H1 (cell line): ENCODE measurements at regions not wholly inside any gene's neighbourhood (a gene's known extent, or its start where the extent isn't known, plus 50 kb on each side); places are given as distances from the start of the nearest gene placed in this dataset.

ENCODE experiments used
- CTCF ChIA-PET: fragments of 300-600 bp; sonication (Branson Sonifier 250); formaldehyde crosslinking; loops from one replicate; lab custom pipeline; 2021; ENCODE audit not compliant: partially characterized antibody; lab: Charles Lee
- POLR2A ChIA-PET: fragments of 300-600 bp; sonication (Branson Sonifier 250); formaldehyde crosslinking; loops from one replicate; lab custom pipeline; 2021; ENCODE audit warnings: inconsistent platforms; ENCODE audit not compliant: partially characterized antibody; lab: Charles Lee
- DNase-seq, 2 experiments: peaks; one replicate each; pipeline versions ENCODE4 v3.0.0 to v3.0.0-alpha.2; 2010 to 2022; ENCODE audit warnings: low spot score in 2 of 2, low read depth in 1 of 2, mixed read lengths in 1 of 2
- FAIRE-seq: peaks from 2 replicates; lab custom pipeline; 2011; peaks lifted over from hg19 to GRCh38; lab: Jason Lieb, UNC
- H2AFZ ChIP-seq: 2 replicates; pipeline ENCODE4 v1.8.1; 2012; ENCODE audit warnings: low read length, inconsistent platforms
- H2AK5ac ChIP-seq: 2 replicates; pipeline ENCODE4 v1.6.1; 2013; ENCODE audit warnings: low read depth, low read length
- H2BK120ac ChIP-seq: replicated peaks from 2 replicates; pipeline ENCODE3; 2013; ENCODE audit warnings: low read depth, low read length, inconsistent platforms
- H2BK12ac ChIP-seq: 2 replicates; pipeline ENCODE4 v1.6.1; 2013; ENCODE audit warnings: low read depth, low read length
- H2BK15ac ChIP-seq: 2 replicates; pipeline ENCODE4 v1.6.1; 2013; ENCODE audit warnings: low read length
- H2BK20ac ChIP-seq: 2 replicates; pipeline ENCODE4 v1.6.1; 2013; ENCODE audit warnings: low read length
- H2BK5ac ChIP-seq: 2 replicates; pipeline ENCODE4 v1.6.1; 2013; ENCODE audit warnings: low read depth, low read length
- H3K14ac ChIP-seq: 2 replicates; pipeline ENCODE4 v1.6.1; 2013; ENCODE audit warnings: inconsistent platforms; ENCODE audit not compliant: insufficient read length
- H3K18ac ChIP-seq: 2 replicates; pipeline ENCODE4 v1.6.1; 2013; ENCODE audit warnings: low read length; ENCODE audit errors: extremely low read depth
- H3K23ac ChIP-seq: 2 replicates; pipeline ENCODE4 v1.6.1; 2013; ENCODE audit warnings: inconsistent platforms; ENCODE audit not compliant: insufficient read length
- H3K23me2 ChIP-seq: 2 replicates; pipeline ENCODE4 v1.6.1; 2013; ENCODE audit warnings: low read depth, low read length
- H3K27ac ChIP-seq: 2 replicates; pipeline ENCODE4 v1.6.1; 2011; ENCODE audit warnings: low read depth, low read length, inconsistent platforms
- H3K27me3 ChIP-seq, 4 experiments: replicated peaks in 1 of 4; 1 replicate in 1 of 4; 2 replicates in 3 of 4; pipeline versions ENCODE4 v1.6.1 to v1.8.1; 2011 to 2013; ENCODE audit warnings: low read length in 3 of 4, mild to moderate bottlenecking in 3 of 4, inconsistent platforms in 2 of 4, mixed read lengths in 2 of 4, moderate library complexity in 1 of 4; ENCODE audit not compliant: control insufficient read depth in 3 of 4, insufficient read depth in 3 of 4; ENCODE audit errors: extremely low read depth in 1 of 4
- H3K36me3 ChIP-seq, 4 experiments: 2 replicates each; pipeline versions ENCODE4 v1.6.1 to v1.8.1; 2011 to 2013; ENCODE audit warnings: mild to moderate bottlenecking in 4 of 4, low read length in 3 of 4, moderate library complexity in 2 of 4, control low read depth in 1 of 4, inconsistent platforms in 1 of 4; ENCODE audit not compliant: insufficient read depth in 4 of 4, control insufficient read depth in 2 of 4
- H3K4ac ChIP-seq: replicated peaks from 2 replicates; pipeline ENCODE3; 2013; ENCODE audit warnings: low read length, low read depth, mixed read lengths, inconsistent platforms; ENCODE audit not compliant: insufficient read length
- H3K4me1 ChIP-seq, 4 experiments: replicated peaks in 1 of 4; 1 replicate in 1 of 4; 2 replicates in 3 of 4; pipeline versions ENCODE4 v1.6.1 to v1.8.1; 2011 to 2013; ENCODE audit warnings: low read length in 3 of 4, inconsistent platforms in 2 of 4, mixed read lengths in 1 of 4; ENCODE audit not compliant: insufficient read depth in 4 of 4, control insufficient read depth in 3 of 4
- H3K4me2 ChIP-seq, 2 experiments: 2 replicates each; pipeline versions ENCODE4 v1.6.1 to v1.8.1; 2011 to 2013; ENCODE audit warnings: low read depth in 2 of 2, low read length in 2 of 2, control low read depth in 1 of 2, inconsistent platforms in 1 of 2, mild to moderate bottlenecking in 1 of 2; ENCODE audit not compliant: insufficient read depth in 1 of 2
- H3K4me3 ChIP-seq, 4 experiments: fragments of 200-600, 300-600 bp in 1 of 4; sonication (generic), shearing (Covaris generic), sonication (Bioruptor Twin) in 1 of 4; 2 replicates each; pipeline versions ENCODE4 v1.5.1 to v1.8.1; 2011 to 2016; ENCODE audit warnings: low read length in 4 of 4, low read depth in 3 of 4, control low read depth in 2 of 4, inconsistent platforms in 2 of 4, mild to moderate bottlenecking in 2 of 4, mixed read lengths in 1 of 4, moderate library complexity in 1 of 4; ENCODE audit not compliant: insufficient read depth in 2 of 4; ENCODE audit errors: extremely low read depth in 1 of 4
- H3K56ac ChIP-seq: replicated peaks from 2 replicates; pipeline ENCODE3; 2013; ENCODE audit warnings: low read depth, mild to moderate bottlenecking, mixed read lengths, low read length, inconsistent platforms; ENCODE audit not compliant: insufficient read length
- H3K79me1 ChIP-seq: 2 replicates; pipeline ENCODE4 v1.6.1; 2013; ENCODE audit warnings: low read depth, low read length, control low read depth
- H3K79me2 ChIP-seq, 2 experiments: 2 replicates each; pipeline versions ENCODE4 v1.6.1 to v1.8.1; 2012 to 2013; ENCODE audit warnings: low read length in 2 of 2, mild to moderate bottlenecking in 2 of 2, inconsistent platforms in 1 of 2; ENCODE audit not compliant: insufficient read depth in 2 of 2, control insufficient read depth in 1 of 2
- H3K9ac ChIP-seq, 4 experiments: replicated peaks in 1 of 4; 1 replicate in 1 of 4; 2 replicates in 3 of 4; pipeline versions ENCODE4 v1.6.1 to v1.8.1; 2011 to 2013; ENCODE audit warnings: low read depth in 3 of 4, low read length in 3 of 4, control low read depth in 2 of 4, mild to moderate bottlenecking in 2 of 4, moderate library complexity in 2 of 4, inconsistent platforms in 1 of 4; ENCODE audit errors: extremely low read depth in 1 of 4
- H3K9me3 ChIP-seq, 2 experiments: 2 replicates each; pipeline versions ENCODE4 v1.6.1 to v1.8.1; 2012 to 2013; ENCODE audit warnings: mild to moderate bottlenecking in 2 of 2, moderate library complexity in 2 of 2, control low read depth in 1 of 2, inconsistent platforms in 1 of 2, low read depth in 1 of 2, low read length in 1 of 2, mixed read lengths in 1 of 2; ENCODE audit not compliant: insufficient read depth in 2 of 2
- H4K20me1 ChIP-seq, 2 experiments: replicated peaks in 1 of 2; 2 replicates each; pipeline versions ENCODE3 to v1.8.1; 2011 to 2013; ENCODE audit warnings: inconsistent platforms in 2 of 2, low read length in 2 of 2, mild to moderate bottlenecking in 1 of 2; ENCODE audit not compliant: insufficient read depth in 2 of 2, control insufficient read depth in 1 of 2
- H4K5ac ChIP-seq: 2 replicates; pipeline ENCODE4 v1.6.1; 2013; ENCODE audit warnings: low read length, low read depth, mixed read lengths, inconsistent platforms; ENCODE audit not compliant: insufficient read length
- H4K8ac ChIP-seq: 2 replicates; pipeline ENCODE4 v1.8.0; 2013; ENCODE audit warnings: mild to moderate bottlenecking, moderate library complexity, low read length, inconsistent platforms; ENCODE audit not compliant: insufficient read depth; ENCODE audit errors: extremely low read depth
- H4K91ac ChIP-seq: replicated peaks from 2 replicates; pipeline ENCODE3; 2013; ENCODE audit warnings: low read length, mixed read lengths, inconsistent platforms; ENCODE audit not compliant: insufficient read length
- CBX5 ChIP-seq: fragments of 300-800, 300-1000 bp; sonication (generic); IDR thresholded peaks from 2 replicates; pipeline ENCODE4 v1.7.1; 2016; ENCODE audit warnings: antibody characterized with exemption, low read length, low read depth
- CHD1 ChIP-seq: IDR thresholded peaks from 2 replicates; pipeline ENCODE4 v1.6.1; 2012; ENCODE audit warnings: low read depth, low read length, improper control_type of control experiment
- CHD2 ChIP-seq: IDR thresholded peaks from 2 replicates; pipeline ENCODE4 v1.6.1; 2012; ENCODE audit warnings: low read length, improper control_type of control experiment
- GABPA ChIP-seq: IDR thresholded peaks from 2 replicates; pipeline ENCODE4 v1.6.1; 2011; ENCODE audit warnings: mild to moderate bottlenecking, low read length, moderate library complexity, borderline replicate concordance; ENCODE audit not compliant: insufficient read depth
- RAD21 ChIP-seq, 2 experiments: IDR thresholded peaks in 1 of 2; conservative IDR thresholded peaks in 1 of 2; 2 replicates each; pipeline ENCODE4 v1.6.1; 2011; ENCODE audit warnings: low read depth in 2 of 2, low read length in 2 of 2, improper control_type of control experiment in 1 of 2, inconsistent platforms in 1 of 2, mild to moderate bottlenecking in 1 of 2, moderate library complexity in 1 of 2
- RBBP5 ChIP-seq: IDR thresholded peaks from 2 replicates; pipeline ENCODE4 v1.7.1; 2012; ENCODE audit warnings: low read depth, mild to moderate bottlenecking, inconsistent platforms, low read length, moderate library complexity, borderline replicate concordance
- SP2 ChIP-seq: IDR thresholded peaks from 2 replicates; pipeline ENCODE4 v1.6.1; 2012; ENCODE audit warnings: mild to moderate bottlenecking, low read length, inconsistent platforms
- SUZ12 ChIP-seq: fragments of 200-600 bp; sonication (generic); IDR thresholded peaks from 2 replicates; pipeline ENCODE4 v1.6.1; 2012; ENCODE audit warnings: mild to moderate bottlenecking, inconsistent platforms, low read length, moderate library complexity, mixed read lengths
- WGBS, 2 experiments: shearing (Covaris generic) in 1 of 2; methylation state at CpG; one replicate each; pipeline versions ENCODE4 v1.1.6 to v1.1.7; 2013 to 2015; ENCODE audit warnings: low lambda C conversion rate in 2 of 2, mixed read lengths in 2 of 2, inconsistent platforms in 1 of 2, low coverage in 1 of 2, missing lambda C conversion rate in 1 of 2; ENCODE audit not compliant: insufficient replicate concordance in 2 of 2, insufficient coverage in 1 of 2, insufficient read length in 1 of 2; ENCODE audit errors: extremely low coverage in 1 of 2, missing lambda C conversion rate in 1 of 2; 5-methylcytosine and 5-hydroxymethylcytosine counted together

GRCh38 chr16:14015948-14016347, 55.2 kb upstream of the MRTFB start:
- Histone ChIP-seq H2AFZ (peak overlapping the region; percentile 86; the same call in 1 of the 2 replicates), H3K23me2 (no peaks in the 10 kb centered on the region), H3K14ac (no peak overlapping the region), H2BK15ac (no peak overlapping the region), H3K4me3 (no peak overlapping the region), H3K36me3 (no peaks in the 10 kb centered on the region), H3K79me1 (no peaks in the 10 kb centered on the region), H3K79me2 (no peaks in the 10 kb centered on the region), H3K4me2 (no peak overlapping the region), H3K23ac (no peak overlapping the region), H3K9me3 (no peaks in the 10 kb centered on the region), H3K18ac (no peak overlapping the region), H3K27me3 (no peaks in the 10 kb centered on the region), H3K27ac (no peak overlapping the region), H3K56ac (no peak overlapping the region), H3K4me1 (peaks cover 0 to 12% (median 9%) of the 10 kb centered on the region in 4 experiments; a peak in 5 of 7 replicates), H2BK5ac (no peak overlapping the region), H4K5ac (no peak overlapping the region), H4K91ac (no peak overlapping the region), H3K4ac (no peak overlapping the region), H4K8ac (no peak overlapping the region), H4K20me1 (no peaks in the 10 kb centered on the region), H2AK5ac (no peak overlapping the region), H2BK120ac (no peak overlapping the region), H3K9ac (no peak overlapping the region), H2BK12ac (0 out of 2 replicates have a peak overlapping the region, but pooled peaks have one; percentile 17), H2BK20ac (no peak overlapping the region)
- FAIRE-seq (no peak), DNase-seq (no peak)
- no peak for TF ChIP-seq CHD2
- no peak for TF ChIP-seq SUZ12
- no peak for TF ChIP-seq CBX5
- TF ChIP-seq GABPA, result no peak
- no peak for TF ChIP-seq RBBP5
- TF ChIP-seq RAD21 (IDR thresholded peaks at IDR 0.05 in 1 of 2, conservative IDR thresholded peaks at IDR 0.05 in 1 of 2; ENCODE audit: low read depth in 2 of 2, low read length in 2 of 2), result no peak
- TF ChIP-seq CHD1, result no peak
- no peak for TF ChIP-seq SP2
- WGBS, 2 experiments, result 79% methylated on average over 2 of the region's 2 CpGs; no CpG with 5 or more reads in 1 of the 2 experiments
- ChIA-PET CTCF (no interaction called here), POLR2A (no interaction called here)
